ENCODE measurements at regions not wholly inside any gene's neighbourhood (a gene's known extent, or its start where the extent isn't known, plus 50 kb on each side); places are given as distances from the start of the nearest gene placed in this dataset.
"Not testable (repeated sequence)": the region's sequence is repeated elsewhere in the genome, so short reads cannot be mapped to it uniquely, and the experiment has no call there.

DNA sequence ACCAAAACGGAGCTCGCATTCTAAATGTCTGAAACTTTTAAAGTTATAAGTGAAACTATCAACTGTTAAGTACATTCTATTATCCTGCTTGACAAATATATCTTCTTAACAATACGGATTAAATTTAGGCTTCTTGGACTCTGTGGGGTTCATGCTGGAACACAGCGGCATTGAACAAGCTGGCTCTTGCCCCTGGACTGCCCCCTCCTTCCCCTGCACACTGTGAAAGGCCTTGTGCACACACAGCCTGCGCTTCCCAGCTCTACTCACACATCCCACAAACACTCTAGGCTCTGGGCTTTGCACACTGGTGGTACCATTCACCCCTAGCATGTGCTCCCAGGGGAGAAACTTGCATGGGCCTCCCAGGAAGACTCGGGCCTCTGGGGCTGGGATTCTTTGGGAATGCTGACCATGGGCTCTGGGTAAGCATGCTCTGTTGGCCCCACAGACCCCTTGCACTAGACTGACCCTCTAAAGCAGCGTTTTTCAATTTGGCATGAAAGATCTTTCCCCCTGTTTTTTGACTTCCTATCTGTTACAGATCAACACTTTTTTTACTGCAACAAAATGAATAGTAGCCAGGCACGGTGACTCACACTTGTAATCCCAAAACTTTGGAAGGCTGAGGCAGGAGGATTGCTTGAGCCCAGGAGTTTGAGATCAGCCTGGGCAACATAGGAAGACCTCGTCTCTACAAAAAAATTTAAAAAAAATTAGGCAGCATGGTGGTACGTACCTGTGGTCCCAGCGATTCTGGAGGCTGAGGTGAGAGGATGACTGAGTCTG lies 96.2 kb upstream of the CPM start:
- no peak for DNase-seq (ENCODE audit: low spot score)

DNA sequence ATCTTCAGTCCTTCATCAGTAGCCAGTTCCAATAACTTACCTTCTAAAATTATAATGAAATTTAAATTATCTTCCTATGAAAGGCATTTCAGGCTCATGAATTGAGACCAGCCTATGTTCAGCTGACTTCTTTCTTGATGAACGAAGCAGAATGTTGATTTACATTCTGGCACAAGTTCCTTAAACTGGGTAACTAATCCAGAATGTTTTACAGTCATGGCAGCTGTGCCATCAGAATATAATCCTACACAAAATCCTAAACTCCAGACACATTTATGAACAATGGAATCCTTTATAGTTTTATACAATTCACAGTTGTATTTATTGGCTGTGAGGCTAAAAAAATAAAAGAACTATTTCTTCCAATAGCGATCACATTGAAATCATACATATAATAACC lies 97.3 kb upstream of the CPM start:
- no peak for DNase-seq (ENCODE audit: low spot score)

DNA sequence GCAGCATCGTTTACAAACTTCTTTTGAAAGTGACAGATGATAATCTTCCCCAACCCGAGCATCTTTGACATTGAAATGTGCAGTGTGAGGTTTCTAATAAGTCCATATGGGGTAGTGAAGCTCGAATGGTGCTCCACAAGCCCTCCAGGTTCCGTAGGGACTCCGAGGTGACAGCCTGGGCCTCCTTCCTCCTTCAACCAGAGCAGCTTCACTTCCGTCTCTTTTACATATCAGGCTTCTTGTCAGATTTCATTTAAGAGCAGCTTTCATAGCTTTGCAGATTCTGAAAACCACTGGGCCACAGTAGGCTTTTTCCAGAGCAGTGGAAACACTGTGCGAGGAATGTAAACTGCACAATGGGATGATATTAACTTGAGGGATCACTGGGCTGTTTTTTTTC lies 103.6 kb upstream of the CPM start:
- DNase-seq (ENCODE audit: low spot score) = no peak

DNA sequence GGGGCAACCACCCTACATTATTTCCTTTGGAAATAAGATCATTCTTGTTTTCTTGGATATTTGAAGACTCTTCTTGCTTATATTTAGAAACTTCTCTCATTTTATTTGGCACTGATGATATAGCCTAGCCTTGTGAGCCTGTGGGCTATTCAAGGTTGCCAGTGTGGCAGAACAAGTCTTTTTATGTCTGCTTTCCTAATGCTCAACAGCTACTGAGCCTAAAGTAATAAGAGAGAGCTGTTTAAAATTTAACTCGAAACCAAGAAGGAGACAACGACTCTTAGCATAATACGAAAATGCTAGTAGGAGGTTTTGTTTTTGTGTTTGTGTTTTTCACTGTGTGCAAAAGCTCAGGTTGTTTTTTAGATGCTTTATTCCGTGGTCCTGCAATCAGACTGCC lies 104.0 kb upstream of the CPM start:
- no peak for DNase-seq (ENCODE audit: low spot score)

DNA sequence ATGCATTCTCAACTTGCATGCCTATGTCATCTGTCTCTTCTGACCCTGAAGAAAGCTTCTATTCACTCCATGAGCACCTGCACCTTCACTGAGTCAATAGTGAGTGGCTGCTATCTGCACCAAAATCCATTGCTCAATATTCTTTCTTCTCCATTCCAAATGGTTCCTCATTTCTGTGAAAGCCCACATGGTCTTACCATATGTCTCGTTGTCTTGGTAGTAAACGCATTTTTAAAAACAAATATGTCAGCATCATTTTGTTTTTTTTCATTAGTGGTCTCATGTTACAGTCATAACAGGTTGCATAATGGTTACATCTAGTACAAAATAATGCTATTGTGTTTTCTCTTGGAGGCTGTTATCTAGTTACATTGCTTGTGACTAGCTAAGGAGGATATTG lies 106.9 kb upstream of the CPM start:
- DNase-seq (ENCODE audit: low spot score) = peak; percentile 50

DNA sequence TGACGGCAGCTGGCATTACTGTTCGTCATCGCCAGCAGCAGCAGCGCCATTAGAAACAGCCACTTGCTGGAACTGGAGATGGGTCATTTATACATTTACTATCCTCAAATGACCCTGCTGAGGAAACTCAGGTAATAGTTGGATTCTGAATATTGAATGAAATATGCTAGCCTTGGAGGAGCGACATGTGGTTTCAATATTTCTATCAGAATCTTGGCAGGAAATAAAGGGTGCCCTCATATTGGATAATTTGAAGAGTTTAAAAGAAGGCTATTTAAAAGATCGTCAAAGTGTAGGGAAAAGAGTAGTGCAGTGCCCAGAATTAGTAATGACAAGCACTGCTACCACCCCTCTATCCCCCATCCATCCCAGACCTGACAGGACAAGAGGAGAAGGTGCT lies 109.6 kb upstream of the CPM start:
- no peak for DNase-seq (ENCODE audit: low spot score)

DNA sequence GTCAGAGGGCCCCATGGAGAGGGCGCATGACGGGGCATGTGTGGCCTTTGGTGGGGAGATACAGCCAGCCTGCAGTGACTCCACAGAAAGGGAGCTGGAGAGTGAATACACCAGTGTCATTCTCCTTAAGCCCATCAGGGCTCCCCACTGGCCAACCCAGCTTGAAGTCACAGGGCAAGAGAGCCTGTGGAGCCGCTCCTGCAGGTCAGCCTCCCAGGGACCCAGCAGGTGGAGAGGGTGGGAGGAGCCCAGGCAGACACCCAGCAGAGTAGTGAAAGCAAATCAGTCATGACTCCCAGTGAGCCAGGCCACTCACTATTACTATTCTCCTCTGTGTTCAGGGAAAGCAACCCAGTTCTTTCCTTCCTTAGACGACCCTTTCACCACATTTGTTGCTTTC lies 110.0 kb upstream of the CPM start:
- no peak for DNase-seq (ENCODE audit: low spot score)

DNA sequence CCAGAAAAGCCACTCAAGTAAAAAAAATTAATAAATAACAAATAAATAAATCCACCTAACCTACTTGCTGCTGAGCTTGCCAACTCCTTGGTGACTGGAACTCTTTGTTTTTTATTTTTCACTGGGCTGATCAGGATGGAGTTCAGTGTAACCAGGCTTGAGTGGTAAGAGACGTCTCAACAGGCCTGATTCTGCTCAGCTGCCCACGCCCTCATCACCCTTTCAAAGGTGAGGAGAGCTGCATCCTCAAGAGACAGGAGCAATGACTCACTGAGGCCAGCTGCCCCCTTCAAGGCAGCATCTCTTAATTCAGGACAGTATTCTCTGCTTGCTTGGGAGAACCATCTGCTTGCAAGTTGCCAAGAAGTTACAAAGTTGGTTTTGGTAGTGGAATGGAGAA lies 111.9 kb upstream of the CPM start:
- DNase-seq (ENCODE audit: low spot score) = no peak

DNA sequence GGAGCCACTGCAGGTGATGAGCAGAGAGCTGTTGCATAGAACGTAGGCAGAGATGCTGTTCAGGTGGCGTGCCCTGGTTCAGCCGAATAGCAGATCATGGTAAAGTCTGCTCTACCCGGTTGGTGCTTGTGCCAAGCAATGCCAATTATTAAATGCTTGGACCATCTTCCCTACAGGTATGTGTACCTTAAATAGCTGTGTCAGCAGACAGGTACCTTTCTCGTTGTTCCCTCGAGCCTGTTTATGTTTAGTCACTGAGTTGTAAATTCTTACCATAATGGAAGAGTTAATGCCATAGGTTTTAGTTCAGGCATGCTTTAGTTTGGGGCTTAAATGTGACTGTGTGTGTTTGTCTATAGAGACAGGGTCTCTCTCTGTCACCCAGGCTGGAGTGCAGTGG lies 112.5 kb upstream of the CPM start:
- DNase-seq (ENCODE audit: low spot score) = no peak

DNA sequence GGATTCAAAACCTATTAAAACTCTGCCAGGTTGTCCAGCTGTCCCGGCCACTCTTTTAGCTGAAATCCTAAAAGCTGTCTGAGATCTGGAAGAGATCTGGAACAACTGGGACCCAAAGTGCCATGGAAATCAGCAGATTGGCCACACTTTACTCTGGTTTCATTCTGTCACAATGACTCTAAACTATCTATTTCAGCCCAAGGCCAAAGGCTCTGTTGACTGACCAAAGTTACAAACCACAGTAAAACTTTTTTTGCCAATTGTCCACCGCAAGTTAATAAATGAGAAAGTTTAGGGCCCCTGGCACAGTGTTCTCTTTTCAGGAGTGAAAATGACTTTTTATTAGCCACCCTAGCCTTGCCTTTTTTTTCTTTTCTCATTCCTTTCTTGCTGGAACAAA lies 113.4 kb upstream of the CPM start:
- DNase-seq (ENCODE audit: low spot score) = no peak

DNA sequence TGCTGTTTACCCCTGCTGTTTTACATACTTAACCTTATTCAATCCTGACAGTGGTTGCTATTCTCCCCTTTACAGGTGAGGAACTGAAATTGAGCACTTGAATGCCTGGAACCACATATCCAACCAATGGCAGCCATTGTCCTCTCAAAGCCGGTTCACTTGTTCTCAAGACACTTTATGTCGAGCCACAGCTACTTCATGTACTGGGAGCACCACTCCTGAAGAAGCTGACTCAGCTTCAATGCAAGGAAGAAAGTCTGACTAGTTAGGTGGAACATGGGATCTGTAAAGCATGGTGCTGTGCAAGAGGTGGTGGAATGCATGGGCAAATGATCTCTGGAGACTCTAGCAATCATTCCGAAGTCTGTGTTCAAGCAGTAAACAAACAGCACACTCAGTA lies 113.9 kb upstream of the CPM start:
- DNase-seq (ENCODE audit: low spot score) = no peak

DNA sequence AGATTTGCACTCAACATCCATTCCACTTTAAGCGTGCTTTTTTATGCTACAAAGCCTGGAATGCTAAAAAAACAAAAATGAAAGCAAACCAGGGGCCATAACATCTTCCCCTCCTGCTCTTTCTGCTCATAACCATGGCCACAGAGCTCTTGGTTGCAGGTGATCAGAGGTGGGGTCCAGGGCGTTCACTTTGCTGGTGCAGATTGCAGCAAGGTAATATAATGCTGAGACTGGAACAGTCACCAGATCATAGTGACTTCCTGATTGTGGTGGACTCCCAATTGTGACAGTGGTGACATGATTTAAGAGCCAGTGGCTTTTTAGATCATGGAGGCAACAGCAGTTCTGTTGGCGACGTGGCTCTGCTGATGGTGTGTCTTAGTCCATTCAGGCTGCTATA lies 115.0 kb upstream of the CPM start:
- no peak for DNase-seq (ENCODE audit: low spot score)

DNA sequence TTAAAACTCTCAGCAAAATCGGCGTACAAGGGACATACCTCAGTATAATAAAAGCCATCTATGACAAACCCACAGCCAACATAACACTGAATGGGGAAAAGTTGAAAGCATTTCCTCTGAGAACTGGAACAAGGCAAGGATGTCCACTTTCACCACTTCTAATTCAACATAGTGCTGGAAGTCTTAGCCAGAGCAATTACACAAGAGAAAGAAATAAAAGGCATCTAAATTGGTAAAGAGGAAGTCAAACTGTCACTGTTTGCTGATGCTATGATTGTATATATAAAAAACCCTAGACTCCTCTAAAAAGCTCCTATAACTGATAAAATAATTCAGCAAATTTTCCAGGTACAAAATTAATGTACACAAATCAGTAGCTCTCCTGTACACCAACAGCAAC lies 116.9 kb upstream of the CPM start:
- not testable (repeated sequence) for DNase-seq (ENCODE audit: low spot score)

DNA sequence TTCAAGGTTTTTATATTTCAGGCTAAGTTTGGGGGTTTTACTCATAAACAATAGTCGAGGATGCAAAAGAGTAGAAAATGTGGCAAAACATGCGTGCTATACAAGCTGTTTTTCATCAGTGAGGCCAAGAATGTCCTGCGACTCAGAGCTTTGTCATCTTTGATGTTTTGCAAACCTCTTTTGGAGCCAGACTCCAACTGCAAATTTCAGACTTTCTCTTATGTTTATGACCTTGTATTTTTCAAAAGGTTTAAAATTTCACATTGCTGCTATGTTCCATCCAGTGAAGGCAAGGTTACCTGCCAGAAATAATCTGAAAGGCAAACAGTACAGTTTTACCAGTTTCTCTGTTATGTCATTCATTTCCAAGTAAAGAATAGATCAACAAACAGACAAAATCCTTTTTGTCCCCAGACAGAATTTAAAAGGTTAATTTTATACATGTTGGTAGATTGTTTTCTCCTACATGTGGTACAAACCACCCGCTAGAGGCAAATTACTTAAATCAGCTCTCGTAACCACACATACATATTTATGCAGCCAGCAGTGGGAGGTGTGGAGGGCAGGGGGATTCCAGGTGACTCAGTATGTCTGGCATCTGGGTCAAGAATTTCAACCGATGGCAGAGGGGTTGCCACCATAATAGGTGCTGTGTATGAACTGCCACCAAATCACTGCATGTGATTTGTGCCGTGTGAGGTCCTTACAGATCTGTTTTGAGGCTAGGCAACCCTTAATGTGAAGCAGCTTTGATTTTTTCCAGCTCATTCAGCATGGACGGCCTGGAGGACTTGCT lies 119.8 kb upstream of the CPM start:
- DNase-seq (ENCODE audit: low spot score) = no peak

DNA sequence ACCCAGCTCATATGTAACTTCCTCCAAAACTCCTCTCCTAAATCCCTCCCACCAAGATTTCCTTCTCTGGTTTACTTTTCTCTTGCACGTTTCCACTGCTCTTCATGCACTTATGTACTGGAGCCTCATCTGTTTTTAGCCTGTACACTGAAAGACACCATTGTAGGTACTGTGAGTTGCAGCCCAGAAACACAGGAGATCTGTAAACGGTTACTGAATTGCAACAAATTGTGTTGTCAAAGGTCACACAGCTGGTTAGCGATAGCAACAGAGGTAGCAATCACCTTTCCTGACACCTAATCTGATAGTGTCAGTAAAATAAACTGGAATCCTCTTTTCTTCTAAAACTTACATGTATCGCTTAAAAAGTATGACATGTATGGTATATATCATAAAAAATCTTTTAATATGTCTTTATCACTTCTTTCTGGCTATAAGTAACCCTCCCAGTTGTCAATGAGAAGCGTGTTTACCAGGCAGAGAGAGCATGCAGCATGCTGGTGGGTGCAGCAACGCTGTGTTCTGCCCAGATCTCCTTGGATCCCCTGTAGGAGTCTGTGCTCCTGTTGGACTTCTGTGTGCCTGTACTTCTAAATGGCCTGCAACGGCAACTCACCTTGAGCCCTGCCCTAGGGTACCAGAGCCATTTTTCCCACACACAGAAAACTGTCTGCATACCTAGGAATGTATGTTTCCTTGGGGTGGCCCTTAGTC lies 121.5 kb upstream of the CPM start:
- DNase-seq (ENCODE audit: low spot score) = no peak

DNA sequence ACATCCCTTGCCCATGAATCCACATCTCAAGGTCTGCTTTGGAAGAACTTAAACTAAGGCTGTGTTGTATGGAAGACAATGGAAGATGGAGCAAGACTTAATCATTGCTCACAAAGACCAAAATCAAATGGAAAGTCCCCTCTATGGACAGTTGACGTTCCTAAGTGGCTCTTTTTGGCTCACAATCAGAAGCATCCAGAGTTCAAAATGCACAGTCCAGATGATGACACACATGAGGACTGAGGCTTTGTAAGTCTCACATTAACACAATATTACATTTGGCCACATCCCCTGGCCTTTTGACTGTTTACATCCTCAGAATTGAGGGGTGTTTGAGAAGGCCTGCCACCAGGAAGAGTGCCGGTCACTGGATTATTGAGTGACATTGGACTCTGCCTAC lies 122.3 kb upstream of the CPM start:
- DNase-seq (ENCODE audit: low spot score) = no peak

DNA sequence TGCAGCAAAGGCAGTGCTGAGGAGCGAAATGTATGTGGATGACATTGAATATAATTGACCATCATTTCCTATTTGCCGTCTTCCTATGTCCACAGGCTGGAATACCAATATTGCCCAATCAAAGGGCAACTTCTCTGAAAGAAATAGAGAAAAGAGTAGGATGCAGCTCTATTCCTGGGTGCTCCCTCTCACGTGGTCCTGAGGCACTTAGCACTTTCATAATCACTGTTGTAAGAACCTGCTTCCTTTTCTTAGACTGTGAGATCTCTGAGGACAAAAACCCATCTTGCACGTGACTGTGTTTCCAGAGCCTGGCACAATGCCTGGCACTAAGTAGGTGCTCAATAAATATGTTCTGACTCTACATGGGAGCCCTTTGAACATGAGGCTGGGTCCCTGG lies 122.7 kb upstream of the CPM start:
- no peak for DNase-seq (ENCODE audit: low spot score)

DNA sequence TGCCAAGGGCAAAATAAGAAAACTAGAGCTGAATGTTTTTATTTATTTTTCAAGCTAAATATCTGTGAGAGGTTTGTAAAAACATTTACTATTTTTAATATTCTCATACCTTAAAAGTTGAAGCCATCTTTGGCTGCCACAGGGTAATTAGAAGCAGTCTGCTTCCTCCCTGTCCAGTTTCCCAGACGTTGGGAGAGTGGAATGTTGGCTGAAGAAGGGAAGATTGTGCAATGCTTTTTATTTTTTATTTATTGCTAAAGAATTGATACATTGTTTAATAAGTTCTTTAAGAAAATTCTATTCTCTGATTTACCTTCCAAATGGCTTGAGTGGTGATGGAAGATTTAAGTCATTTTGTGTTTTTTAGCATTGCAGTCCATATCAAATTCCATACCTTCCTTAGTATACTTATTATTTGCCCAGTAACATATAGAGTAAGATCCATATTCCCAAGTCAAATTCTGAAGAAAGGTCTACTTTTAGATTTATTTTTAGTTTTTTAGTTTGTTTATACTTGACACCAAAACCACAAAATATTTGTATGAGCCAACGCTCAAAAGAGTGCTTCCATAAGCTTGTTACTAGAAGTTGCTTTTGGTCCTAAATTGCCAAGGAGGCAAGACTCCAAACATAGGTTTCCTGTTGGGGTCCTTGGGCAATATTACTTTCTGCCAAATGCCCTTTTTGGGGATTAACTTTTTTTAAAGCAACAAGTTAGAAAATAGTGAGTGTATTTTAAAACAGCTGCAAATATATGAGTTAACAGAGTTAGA lies 124.0 kb upstream of the CPM start:
- DNase-seq (ENCODE audit: low spot score) = no peak

DNA sequence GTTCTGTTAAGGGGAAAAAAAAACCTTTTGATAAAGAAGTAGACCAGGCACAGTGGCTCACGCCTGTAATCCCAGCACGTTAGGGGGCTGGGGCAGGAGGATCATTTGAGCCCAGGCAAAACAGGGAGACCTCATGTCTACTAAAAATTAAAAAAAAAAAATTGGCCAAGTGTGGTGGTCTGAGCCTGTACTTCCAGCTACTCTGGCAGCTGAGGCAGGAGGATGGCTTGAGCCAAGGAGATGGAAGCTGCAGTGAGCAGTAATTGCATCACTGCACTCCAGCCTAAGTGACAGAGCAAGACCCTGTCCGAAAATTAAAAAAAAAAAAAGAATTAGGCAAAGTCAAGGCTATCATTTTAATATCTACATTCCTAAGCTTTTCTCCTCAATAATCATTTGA lies 124.8 kb upstream of the CPM start:
- DNase-seq (ENCODE audit: low spot score) = no peak

DNA sequence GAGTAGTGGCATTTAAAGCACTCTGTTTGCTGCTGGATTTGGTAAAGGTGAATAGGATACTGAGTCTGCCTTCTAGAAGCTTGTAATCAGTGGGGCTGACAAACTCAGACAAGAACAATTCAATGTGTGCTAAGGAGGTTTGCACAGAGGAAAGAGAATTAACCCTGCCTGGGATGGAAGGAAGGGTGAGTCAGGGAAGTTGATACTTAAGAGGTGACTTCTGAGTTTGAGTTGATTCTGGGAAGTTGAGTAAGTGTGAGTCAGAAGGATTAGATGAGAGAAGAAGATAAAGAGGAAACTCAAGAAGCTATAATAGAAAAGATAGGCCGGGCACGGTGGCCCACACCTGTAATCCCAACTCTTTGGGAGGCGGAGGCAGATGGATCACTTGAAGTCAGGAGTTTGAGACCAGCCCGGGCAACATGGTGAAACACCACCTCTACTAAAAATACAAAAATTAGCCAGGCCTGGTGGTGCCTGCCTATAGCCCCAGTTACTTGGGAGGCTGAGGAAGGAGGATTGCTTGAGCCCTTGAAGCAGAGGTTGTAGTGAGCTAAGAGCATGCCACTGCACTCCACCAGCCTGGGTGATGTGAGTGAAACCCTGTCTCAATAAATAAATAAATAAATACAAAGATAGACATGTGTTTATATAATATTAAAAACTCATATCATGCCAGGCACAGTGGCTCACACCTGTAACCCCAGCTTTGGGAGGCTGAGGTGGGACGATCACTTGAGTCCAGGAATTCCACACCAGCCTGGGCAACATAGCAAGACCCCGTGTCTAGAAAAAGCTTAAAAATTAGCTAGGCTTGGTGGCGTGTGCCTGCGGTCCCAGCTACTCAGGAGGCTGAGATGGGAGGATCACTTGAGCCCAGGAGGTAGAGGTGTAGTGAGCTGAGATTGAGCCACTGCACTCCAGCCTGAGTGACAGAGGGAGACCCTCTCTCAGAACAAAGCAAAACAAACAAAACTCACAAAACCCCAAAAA lies 126.8 kb upstream of the CPM start:
- DNase-seq (ENCODE audit: low spot score) = no peak

DNA sequence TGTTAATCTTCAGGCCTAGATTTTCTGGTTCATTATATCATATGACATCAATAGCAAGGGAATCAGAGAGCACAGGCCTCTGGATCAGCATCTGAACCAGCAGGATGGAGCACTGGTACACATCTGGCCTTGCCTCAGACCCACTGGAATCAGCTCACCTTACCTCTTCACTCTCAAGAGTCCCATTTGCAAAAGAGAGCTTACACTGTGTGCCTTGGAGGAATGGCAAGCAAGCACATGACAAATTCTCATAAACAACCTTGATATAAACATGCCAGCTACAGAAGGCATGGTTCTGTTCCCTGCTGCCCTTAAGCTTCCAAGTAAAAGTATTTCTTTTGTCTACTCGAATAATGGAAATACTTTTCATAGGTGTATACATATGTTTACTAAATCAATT lies 128.6 kb upstream of the CPM start:
- no peak for DNase-seq (ENCODE audit: low spot score)

Measured in Ammon's horn (tissue), 1 donor.